ENCODE measurements at regions not wholly inside any gene's neighbourhood (a gene's known extent, or its start where the extent isn't known, plus 50 kb on each side); places are given as distances from the start of the nearest gene placed in this dataset.

DNA sequence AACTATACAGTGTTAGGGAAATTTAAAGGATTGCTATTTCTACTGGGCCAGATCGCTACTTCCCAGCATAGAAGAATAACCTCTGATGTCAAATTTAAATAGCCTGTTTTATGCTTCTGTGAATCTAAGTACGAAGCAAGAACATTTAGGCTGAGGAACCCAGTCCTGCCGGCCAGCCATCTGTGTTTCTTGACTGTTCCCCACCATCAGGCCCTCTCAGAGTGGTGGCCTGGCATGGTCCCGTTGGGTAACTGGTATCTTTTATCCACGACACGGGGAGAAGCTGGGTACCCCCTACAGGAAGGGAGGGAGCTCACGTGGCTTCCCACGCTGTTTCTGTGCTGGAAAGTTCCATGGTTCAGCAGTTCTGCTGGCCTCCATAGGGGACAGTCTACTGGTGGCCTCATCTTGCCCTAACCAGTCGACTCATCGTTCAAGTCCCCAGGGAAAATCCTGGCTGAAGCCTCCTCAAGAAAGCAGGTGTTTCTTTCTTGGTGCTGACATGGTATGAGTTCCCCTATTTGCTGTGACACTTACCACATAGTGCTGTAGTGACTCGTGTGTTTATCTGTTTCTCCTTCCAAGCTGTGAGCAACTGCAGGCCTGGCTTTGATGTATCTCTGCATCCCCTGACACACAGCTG lies 201.7 kb upstream of the NLRP1 start:
- DNase-seq (ENCODE audit: low read depth in 2 of 2): no peak

- no peak for DNase-seq (ENCODE audit: low read depth in 2 of 2)
Observed at GRCh38 chr17:5786510-5786875, 202.2 kb upstream of the NLRP1 start.

GRCh38 chr17:5788266-5788900 lies 204.1 kb upstream of the NLRP1 start:
- no peak for DNase-seq (ENCODE audit: low read depth in 2 of 2)

DNA sequence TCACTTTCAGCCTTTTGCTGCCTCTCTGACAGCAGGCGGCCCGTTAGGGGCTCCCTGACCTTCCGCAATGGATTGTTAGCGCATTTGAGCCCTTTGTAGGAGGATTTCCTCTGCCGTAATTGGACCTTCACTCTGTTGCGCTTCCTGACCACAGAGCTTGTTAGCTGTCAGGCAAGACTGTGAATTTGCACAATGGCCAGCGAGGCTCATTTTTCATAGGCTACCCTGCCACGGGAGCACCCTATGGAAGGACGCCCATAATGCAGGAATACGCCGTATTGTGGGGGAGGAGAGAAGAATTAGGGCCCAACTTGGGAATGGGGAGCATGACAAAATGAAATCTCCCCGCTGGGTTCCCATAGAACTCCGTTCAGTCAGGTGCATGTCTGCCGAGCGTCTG lies 205.2 kb upstream of the NLRP1 start:
- DNase-seq (ENCODE audit: low read depth in 2 of 2): no peak

DNA sequence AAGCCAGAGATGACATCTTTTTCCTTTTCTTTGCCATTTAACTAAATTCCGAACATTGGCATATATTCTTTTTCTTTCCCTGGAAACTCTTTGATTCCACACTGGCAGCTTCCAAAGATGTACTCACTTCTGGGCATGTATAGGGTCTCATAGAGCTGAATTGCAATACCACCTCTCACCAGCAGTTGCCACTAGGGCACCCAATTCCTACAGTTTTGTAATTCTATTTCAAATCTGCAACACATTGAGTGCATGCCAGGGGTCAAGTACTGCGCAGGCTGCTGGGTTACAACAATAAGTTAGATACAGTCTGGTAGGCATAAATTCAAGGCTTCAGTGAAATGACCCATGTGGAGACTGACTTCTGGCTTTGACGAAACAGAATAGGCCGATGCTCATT lies 208.8 kb upstream of the NLRP1 start:
- no peak for DNase-seq (ENCODE audit: low read depth in 2 of 2)

DNA sequence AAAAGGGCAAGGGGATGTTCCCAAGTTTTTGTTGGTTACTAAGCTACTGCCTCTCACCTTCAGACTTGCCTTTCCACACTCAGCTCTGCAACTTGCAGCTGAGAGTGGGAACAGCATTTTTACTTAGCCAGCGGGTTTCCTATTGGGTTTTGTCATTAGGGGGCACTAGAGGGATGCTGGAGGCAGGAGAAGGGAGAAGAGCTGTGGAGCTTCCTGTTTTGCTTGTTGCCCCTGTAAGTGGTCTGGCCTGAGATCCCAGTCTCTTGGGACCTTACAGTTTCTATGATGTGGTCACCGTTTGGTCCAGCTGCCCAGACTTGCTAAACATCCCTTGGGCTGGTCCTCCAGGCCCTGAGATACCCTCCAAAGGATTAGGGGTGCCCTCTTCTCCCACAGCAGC lies 209.6 kb upstream of the NLRP1 start:
- DNase-seq (ENCODE audit: low read depth in 2 of 2): no peak

GRCh38 chr17:5794385-5794784 lies 210.1 kb upstream of the NLRP1 start:
- DNase-seq (ENCODE audit: low read depth in 2 of 2): no peak

DNA sequence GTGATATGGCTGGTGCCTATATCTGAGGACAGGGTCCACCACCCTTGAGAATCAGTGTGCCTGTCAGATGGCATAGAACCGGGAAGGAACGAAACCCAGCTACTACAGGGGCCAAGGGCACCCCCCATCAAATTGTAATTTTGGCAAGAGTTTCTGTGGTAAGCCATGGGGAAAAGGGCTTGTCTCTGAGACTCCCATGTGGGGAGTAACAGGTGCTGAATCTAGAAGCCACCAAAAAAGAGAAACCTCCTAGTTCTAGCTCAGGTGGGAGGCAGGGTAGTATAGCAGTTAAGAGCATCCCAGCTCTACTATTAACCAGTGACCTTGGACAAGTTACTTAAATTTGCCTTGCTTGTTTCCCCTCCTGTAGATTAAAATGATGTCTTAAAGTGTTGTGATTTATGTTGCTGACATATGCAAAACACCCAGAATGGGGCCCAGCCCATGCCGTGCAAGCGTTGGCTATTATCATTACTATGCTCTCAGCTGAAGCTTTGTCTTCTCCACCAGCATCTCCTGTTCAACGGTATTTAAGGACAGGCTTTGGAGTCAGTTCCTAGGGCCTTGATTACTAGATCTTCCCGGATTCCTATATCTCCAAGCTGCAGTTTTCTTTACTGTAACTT lies 210.7 kb upstream of the NLRP1 start:
- no peak for DNase-seq (ENCODE audit: low read depth in 2 of 2)

DNA sequence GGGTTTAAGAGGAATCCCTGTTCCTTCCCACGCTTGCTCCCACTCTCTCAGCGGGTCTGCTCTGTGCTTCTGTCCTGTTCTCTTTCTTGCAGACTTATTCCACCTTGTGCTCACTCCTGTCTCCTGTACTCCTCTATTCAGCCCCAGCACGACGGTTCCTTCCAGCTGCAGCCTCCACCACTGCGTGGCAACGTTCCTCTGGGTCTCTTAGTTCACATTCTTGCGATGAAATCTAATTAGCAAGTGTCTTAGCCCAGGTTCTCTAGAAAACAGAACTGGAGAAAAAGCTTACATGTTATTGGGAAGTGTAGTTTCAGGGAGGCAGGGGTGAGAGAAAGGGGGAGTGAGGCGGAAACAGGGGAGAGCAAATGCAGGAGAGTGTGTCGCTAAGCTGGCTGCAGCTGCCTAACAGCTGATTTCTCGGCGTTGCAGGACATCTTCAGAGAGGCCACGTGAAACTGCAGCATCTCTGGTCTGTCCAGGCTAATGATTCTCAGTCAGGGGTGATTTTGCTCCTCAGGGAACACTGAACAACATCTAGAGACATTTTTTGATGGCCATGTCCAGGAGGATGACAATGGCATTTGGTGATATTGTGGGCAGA lies 213.2 kb upstream of the NLRP1 start:
- DNase-seq (ENCODE audit: low read depth in 2 of 2): no peak

DNA sequence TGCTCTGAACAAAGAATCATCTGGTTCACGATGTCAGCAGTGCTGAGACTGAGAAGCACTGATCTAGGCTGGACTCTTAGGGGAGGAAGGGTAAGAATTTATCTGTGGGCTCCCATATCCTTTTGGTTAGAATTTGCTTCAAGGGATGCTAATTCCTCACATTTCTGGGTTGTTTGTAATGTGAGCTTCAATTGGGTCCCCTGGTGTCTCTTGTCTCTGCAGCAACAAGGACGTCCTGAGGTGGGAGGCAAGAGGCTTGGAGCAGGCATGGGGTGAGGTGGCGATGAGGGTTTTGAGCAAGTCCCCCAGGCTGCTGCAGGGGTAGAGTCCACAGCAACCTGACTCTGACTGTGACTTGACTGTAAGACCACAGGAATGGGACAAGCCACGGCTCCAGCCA lies 213.8 kb upstream of the NLRP1 start:
- DNase-seq (ENCODE audit: low read depth in 2 of 2): no peak

DNA sequence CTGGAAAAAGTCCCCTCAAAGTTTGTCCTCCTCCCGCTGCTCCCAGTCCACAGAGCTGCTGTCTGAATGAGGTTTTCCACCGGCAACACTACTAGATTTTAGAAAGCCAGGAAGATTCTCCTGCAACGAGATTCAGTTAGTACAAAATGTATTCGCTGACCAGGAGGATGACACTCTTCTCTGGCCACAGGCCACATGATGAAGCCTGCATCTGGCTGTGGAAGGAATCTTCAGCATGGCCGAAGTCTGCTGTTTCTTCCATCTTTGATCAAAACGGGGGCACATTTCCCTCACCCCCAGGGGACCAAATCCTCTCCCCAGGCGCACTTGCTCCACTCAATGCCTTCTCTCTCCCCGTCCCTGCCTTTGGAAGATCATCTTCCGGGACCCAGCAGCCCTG lies 215.8 kb upstream of the NLRP1 start:
- no peak for DNase-seq (ENCODE audit: low read depth in 2 of 2)

- DNase-seq (ENCODE audit: low read depth in 2 of 2): no peak
Observed at GRCh38 chr17:5800646-5801045, 216.3 kb upstream of the NLRP1 start.

DNA sequence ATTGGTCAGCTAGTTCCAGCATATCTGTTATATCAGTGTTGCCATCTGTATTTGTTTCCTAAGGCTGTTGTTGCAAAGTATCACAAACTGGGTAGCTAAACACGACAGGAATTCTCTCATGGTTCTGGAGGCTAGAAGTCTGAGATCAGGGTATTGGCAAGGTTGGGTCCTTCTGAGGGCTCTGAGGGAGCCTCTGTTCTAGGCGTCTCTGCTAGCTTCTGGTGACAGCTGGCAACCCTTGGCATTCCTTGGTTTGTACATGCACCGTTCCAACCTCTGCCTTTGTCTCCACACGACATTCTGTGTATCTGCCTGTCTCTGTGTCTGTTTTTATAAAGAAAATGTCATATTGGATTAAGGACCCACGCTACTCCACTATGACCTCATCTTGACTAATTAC lies 219.9 kb upstream of the NLRP1 start:
- DNase-seq (ENCODE audit: low read depth in 2 of 2): no peak

DNA sequence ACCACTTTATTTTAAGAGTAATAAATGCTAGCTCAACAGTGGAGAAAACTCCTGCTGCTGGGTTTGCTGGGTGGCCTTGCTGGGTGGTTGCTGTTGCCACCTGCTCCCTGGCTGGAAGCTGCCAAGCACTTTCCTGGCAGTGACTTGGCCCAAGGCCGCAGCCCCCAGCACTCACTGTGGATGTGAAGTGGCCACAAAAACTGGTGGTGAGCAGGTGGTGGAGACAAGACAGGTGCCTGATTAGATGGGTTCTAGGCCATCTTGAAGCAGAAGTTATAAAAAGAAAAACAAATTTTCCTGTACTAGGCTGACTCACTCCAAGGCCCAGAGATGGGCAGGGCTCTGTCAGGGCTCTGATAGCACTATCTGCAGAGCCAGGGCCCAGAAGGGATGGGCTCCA lies 224.7 kb upstream of the NLRP1 start:
- no peak for DNase-seq (ENCODE audit: low read depth in 2 of 2)

DNA sequence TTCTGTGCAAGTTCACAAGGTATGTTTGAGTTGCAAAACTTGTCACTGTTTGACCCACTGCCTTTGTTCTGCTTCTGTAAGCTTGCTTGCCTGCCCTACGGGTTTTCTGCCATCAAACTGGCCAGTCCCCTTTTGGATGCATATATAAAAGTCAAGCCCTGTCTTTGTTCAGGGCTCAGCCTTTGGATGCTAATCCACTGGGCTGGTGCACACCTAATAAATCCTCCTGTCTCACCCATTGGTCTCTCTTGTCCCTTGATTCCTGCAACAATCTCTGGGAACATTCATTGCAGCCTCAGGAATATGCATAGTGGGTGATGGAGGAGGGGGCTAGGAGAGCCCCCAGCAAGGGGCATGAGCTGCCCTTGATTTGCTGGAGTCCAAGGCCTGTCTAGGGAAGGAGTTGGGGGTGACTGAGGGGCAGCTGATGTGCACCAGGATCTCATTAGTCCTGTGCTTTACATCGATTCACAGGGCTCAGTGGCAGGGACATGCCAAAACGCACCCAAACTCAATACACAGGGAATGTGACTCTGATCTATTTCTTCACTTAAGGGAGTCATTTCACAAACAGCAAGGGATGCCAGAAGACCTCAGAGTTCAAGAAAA lies 225.4 kb upstream of the NLRP1 start:
- no peak for DNase-seq (ENCODE audit: low read depth in 2 of 2)

DNA sequence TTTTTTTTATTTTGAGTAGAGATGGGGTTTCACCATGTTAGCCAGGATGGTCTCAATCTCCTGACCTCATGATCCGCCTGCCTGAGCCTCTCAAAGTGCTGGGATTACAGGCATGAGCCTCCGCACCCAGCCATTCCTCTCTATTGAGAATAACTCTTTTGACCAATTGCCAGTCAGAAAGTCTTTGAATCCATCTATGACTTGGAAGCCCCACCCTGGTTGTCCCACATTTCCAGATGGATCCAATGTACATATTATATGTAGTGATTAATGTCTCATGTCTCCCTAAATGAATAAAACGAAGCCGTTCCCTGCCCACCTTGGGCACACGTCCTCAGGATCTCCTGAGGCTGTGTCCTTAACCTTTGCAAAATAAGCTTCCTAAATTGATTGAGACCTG lies 228.3 kb upstream of the NLRP1 start:
- DNase-seq (ENCODE audit: low read depth in 2 of 2): no peak

DNA sequence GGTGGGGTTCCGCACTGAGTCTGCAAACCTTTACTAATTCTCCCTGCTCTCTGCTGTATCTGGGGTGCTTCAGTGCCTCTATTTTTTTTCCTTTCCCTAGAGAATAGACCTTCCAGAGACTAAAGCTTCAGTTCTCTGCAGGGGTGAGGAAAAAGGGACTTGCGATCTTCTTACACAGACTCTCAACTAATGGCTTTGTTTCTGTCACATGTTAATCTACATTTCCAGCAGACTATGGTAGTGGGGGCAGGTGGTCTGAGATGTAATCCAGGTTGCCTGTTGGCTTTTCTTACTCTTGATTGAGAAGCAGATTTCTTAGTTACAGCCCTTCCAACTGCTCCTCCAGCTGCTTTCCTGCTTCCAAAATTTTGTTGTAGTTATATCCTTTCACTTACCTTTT lies 229.0 kb upstream of the NLRP1 start:
- DNase-seq (ENCODE audit: low read depth in 2 of 2): no peak

DNA sequence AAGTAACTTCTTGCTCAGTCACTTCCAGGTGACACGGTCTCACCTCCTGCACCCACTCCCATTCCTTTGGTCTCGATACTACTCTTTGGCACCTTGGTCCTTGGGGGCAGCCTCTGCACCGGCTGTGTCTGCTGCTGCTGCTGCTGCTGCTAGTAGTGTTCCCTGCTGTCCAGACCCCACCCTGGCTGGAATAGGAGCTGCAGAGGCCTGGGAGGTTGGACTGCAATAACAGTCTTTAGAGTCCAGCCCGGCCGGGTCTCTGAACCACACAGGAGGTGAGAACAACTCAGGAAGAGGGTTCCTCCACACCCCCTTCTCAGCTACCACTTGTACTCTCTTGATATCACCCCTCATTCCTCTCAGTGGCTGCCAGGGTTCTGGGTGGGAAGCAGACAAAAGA lies 231.1 kb upstream of the NLRP1 start:
- DNase-seq (ENCODE audit: low read depth in 2 of 2): no peak

DNA sequence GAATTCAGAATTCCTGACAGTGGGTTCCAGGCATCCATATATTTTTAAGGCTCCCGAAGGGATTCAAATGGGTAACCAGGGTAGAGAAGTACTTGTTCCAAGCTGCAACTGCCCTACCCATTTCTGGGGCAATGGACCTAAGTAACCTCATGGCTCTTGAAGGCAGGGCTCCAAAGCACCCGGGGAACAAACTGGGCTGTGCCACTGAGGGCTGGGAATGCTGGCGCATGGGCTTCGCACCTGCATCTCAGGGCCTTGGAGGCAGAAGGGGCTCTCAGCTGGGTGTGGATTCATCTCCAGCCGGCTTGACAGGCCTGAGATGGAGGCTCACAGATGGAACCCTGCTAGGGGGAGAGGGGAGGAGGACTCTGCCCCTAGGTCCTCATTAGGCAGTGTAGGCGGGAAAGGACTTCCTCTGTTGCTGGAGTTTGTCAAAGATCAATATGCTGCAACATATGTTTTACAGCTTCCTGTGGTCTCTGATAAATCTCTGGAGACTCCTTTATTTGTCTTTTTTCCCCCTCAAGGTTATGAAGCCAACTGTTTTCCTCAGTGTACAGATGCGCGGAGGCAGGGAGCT lies 232.3 kb upstream of the NLRP1 start:
- DNase-seq (ENCODE audit: low read depth in 2 of 2): no peak

DNA sequence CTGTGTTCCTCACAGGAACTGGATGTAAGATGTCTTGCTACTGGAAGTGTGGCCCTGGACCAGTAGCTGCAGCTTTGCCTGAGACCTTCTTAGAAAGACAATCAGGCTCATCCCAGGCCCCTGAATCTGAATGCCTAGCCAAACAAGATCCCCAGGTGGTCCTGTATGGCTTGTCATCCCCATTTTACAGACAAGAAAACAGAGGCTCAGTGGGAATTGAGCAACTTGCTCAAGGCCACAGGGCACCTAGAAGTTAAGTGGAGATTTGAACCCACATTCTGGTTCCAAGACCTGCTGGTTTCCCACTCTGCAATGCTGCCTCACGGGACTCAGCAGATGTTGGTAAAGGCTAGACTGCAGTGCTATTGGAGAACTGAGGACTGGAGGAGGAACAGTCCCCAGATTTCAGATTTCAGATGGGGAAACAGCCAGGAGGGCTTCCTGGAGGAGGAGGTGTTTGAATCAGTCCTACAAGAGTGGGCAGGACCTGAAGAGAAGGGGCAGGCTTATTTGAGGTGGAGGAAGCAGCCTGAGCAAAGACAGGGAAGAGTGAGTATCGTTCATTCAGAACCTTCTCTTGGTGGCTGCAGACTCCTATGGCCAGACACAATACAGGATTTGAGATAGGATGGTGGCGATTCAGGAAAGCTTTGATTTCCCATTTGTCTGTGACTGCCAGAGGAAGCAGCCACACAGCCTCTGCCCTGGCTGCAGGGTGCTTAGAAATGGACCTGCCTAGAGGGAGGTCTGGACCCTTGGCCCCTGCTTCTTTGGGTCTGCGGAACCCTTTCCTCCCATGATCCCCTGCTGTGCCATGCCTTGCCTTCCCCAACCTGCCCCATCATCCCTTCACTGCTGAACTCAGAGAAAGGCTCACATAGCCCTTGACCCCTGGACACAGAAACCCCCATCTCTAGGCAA lies 233.4 kb upstream of the NLRP1 start:
- no peak for DNase-seq (ENCODE audit: low read depth in 2 of 2)

- no peak for DNase-seq (ENCODE audit: low read depth in 2 of 2)
Observed at GRCh38 chr17:5819396-5819795, 235.1 kb upstream of the NLRP1 start.

All from stimulated activated CD4-positive, alpha-beta T cell treated with anti-CD3 and anti-CD28 coated beads, Interleukin-15, amount 100 ng/mL, for 48 hours (primary cell).